Mucosa of stomach (tissue), 1 donor: ENCODE measurements at regions not wholly inside any gene's neighbourhood (a gene's known extent, or its start where the extent isn't known, plus 50 kb on each side); places are given as distances from the start of the nearest gene placed in this dataset.

ENCODE experiments used
- H3K27me3 ChIP-seq: one replicate; pipeline ENCODE4 v1.7.0; 2013; ENCODE audit warnings: mild to moderate bottlenecking, low read length; ENCODE audit not compliant: control insufficient read depth, insufficient read depth
- H3K36me3 ChIP-seq: one replicate; pipeline ENCODE4 v1.7.0; 2013; ENCODE audit warnings: low read length; ENCODE audit not compliant: control insufficient read depth, insufficient read depth
- H3K4me1 ChIP-seq: one replicate; pipeline ENCODE4 v1.7.0; 2013; ENCODE audit warnings: mild to moderate bottlenecking, low read length; ENCODE audit not compliant: control insufficient read depth, insufficient read depth
- H3K4me3 ChIP-seq: one replicate; pipeline ENCODE4 v1.7.0; 2013; ENCODE audit warnings: low read length
- H3K9ac ChIP-seq: one replicate; pipeline ENCODE4 v1.7.0; 2013; ENCODE audit warnings: mild to moderate bottlenecking, low read length, moderate library complexity
- H3K9me3 ChIP-seq: one replicate; pipeline ENCODE4 v1.7.0; 2013; ENCODE audit warnings: mild to moderate bottlenecking, low read length, moderate library complexity; ENCODE audit not compliant: control insufficient read depth
- donor health status: Pancreatic carcinoma.

DNA sequence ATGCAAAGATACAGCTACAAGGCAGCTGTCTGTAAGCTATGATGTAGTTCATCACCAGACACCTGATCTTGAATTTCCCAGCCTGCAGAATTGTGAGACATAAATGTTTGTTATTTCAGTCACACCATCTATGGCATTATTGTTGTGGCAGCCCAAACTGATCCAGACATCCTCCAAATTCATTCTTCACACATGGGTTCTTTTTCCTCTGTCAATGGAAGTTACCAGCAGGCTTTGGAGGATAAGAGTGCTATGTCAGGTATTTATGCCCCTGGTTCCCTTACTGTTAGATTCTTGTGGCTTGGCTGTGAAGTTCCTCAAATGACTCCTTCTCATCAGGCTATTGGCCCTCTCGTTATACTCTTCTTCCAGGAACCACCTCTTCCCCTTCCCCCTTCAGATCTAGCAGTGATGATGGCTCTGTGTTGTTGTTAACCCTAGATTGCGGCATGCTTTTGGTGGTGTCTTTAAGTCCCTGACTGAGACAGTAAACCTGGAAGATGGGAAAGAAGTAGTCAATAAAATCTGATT lies 91.0 kb upstream of the CHMP2B start:
- H3K4me1 ChIP-seq, result no peaks in the 10 kb centered on the region
- H3K4me3 ChIP-seq, result no peak overlapping the region
- H3K36me3 ChIP-seq, result no peaks in the 10 kb centered on the region
- peaks cover 2% of the 10 kb centered on the region for H3K9me3 ChIP-seq
- no peaks in the 10 kb centered on the region for H3K27me3 ChIP-seq
- H3K9ac ChIP-seq, result no peak overlapping the region

DNA sequence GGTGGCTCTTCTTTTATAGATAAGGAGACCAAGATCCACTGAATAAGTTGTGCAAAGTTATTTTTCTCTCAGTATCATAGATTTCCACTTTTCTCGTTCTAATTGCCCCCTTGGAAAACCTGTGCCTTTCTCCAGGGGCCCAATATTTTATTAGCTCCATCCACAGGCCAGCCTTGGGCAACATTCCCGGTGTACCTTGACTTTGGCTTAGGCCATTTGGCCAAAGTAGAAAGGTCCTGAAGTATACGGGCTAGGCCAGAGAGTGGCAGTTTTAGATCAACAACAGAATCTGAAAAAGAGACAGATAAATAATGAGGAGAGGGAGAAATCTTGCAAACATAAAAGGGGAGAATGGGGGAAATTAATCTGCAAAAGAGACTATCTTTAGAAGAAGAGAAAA lies 91.7 kb upstream of the CHMP2B start:
- Histone ChIP-seq H3K9ac (no peak overlapping the region), H3K27me3 (no peaks in the 10 kb centered on the region), H3K36me3 (no peaks in the 10 kb centered on the region), H3K4me1 (no peaks in the 10 kb centered on the region), H3K9me3 (no peaks in the 10 kb centered on the region), H3K4me3 (no peak overlapping the region)

DNA sequence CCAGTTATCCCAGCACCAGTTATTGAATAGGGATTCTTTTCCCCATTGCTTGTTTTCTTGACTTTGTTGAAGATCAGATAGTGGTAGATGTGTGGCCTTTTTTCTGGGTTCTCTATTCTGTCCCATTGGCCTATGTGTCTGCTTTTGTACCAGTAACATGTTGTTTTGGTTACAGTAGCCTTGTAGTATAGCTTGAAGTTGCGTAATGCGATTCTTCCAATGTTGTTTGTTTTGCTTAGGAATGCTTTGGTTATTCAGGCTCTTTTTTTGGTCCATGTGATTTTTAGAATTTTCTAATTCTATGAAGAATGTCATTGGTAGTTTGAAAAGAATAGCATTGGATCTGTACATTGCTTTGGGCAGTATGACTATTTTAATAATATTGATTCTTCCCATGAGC lies 94.3 kb upstream of the CHMP2B start:
- Histone ChIP-seq H3K36me3 (no peaks in the 10 kb centered on the region), H3K9me3 (no peaks in the 10 kb centered on the region), H3K9ac (no peak overlapping the region), H3K27me3 (no peaks in the 10 kb centered on the region), H3K4me3 (no peak overlapping the region), H3K4me1 (no peaks in the 10 kb centered on the region)

- H3K4me3 ChIP-seq, result no peak overlapping the region
- no peaks in the 10 kb centered on the region for H3K9me3 ChIP-seq
- no peak overlapping the region for H3K9ac ChIP-seq
- no peaks in the 10 kb centered on the region for H3K36me3 ChIP-seq
- no peaks in the 10 kb centered on the region for H3K4me1 ChIP-seq
- no peaks in the 10 kb centered on the region for H3K27me3 ChIP-seq
Observed at GRCh38 chr3:87128006-87128405, 99.1 kb upstream of the CHMP2B start.

GRCh38 chr3:87127281-87127680 lies 99.8 kb upstream of the CHMP2B start:
- Histone ChIP-seq H3K27me3 (no peaks in the 10 kb centered on the region), H3K36me3 (no peaks in the 10 kb centered on the region), H3K9me3 (no peaks in the 10 kb centered on the region), H3K4me1 (no peaks in the 10 kb centered on the region), H3K4me3 (no peak overlapping the region), H3K9ac (no peak overlapping the region)

GRCh38 chr3:87126321-87126720 lies 100.8 kb upstream of the CHMP2B start:
- H3K27me3 ChIP-seq, result no peaks in the 10 kb centered on the region
- no peak overlapping the region for H3K4me3 ChIP-seq
- no peak overlapping the region for H3K9ac ChIP-seq
- H3K36me3 ChIP-seq, result no peaks in the 10 kb centered on the region
- no peaks in the 10 kb centered on the region for H3K4me1 ChIP-seq
- H3K9me3 ChIP-seq, result no peaks in the 10 kb centered on the region

GRCh38 chr3:87125116-87125515 lies 102.0 kb upstream of the CHMP2B start:
- no peak overlapping the region for H3K9ac ChIP-seq
- H3K36me3 ChIP-seq, result no peaks in the 10 kb centered on the region
- H3K4me1 ChIP-seq, result no peaks in the 10 kb centered on the region
- no peak overlapping the region for H3K4me3 ChIP-seq
- no peaks in the 10 kb centered on the region for H3K27me3 ChIP-seq
- no peaks in the 10 kb centered on the region for H3K9me3 ChIP-seq

- no peaks in the 10 kb centered on the region for H3K9me3 ChIP-seq
- no peaks in the 10 kb centered on the region for H3K36me3 ChIP-seq
- no peaks in the 10 kb centered on the region for H3K27me3 ChIP-seq
- no peaks in the 10 kb centered on the region for H3K4me1 ChIP-seq
- H3K4me3 ChIP-seq, result no peak overlapping the region
- H3K9ac ChIP-seq, result no peak overlapping the region
Observed at GRCh38 chr3:87122766-87123165, 104.3 kb upstream of the CHMP2B start.

DNA sequence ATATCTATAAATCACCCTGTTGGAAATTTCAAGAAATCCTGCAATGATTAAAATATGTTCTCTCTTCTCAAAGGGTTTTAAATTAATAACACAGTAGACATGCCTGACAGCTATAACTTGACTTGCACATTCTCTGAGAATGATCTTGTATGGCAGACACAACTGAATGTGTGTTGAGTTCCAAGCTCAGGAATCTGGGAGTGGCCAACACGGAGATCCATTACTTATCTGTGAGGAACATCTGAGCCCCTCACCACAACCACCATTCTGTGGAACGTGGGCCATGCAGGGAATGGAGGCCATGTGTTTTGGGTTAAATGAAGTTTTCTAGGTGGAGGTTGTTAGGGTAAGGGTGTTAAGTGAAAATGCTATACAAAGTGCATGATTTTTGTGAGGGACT lies 105.3 kb upstream of the CHMP2B start:
- H3K4me3 ChIP-seq, result no peak overlapping the region
- no peaks in the 10 kb centered on the region for H3K4me1 ChIP-seq
- no peaks in the 10 kb centered on the region for H3K36me3 ChIP-seq
- H3K27me3 ChIP-seq, result no peaks in the 10 kb centered on the region
- H3K9me3 ChIP-seq, result no peaks in the 10 kb centered on the region
- H3K9ac ChIP-seq, result no peak overlapping the region

GRCh38 chr3:87120881-87121280 lies 106.2 kb upstream of the CHMP2B start:
- no peaks in the 10 kb centered on the region for H3K9me3 ChIP-seq
- H3K27me3 ChIP-seq, result no peaks in the 10 kb centered on the region
- H3K4me1 ChIP-seq, result no peaks in the 10 kb centered on the region
- H3K4me3 ChIP-seq, result no peak overlapping the region
- H3K36me3 ChIP-seq, result no peaks in the 10 kb centered on the region
- H3K9ac ChIP-seq, result no peak overlapping the region

- Histone ChIP-seq H3K9ac (no peak overlapping the region), H3K27me3 (no peaks in the 10 kb centered on the region), H3K9me3 (no peaks in the 10 kb centered on the region), H3K36me3 (no peaks in the 10 kb centered on the region), H3K4me1 (no peaks in the 10 kb centered on the region), H3K4me3 (no peak overlapping the region)
Observed at GRCh38 chr3:87120236-87120635, 106.9 kb upstream of the CHMP2B start.

- H3K9ac ChIP-seq, result no peak overlapping the region
- H3K4me1 ChIP-seq, result no peaks in the 10 kb centered on the region
- no peaks in the 10 kb centered on the region for H3K36me3 ChIP-seq
- H3K4me3 ChIP-seq, result no peak overlapping the region
- H3K27me3 ChIP-seq, result no peaks in the 10 kb centered on the region
- H3K9me3 ChIP-seq, result no peaks in the 10 kb centered on the region
Observed at GRCh38 chr3:87109465-87109864, 117.6 kb upstream of the CHMP2B start.
